MM.1S (cell line): ENCODE measurements at regions not wholly inside any gene's neighbourhood (a gene's known extent, or its start where the extent isn't known, plus 50 kb on each side); places are given as distances from the start of the nearest gene placed in this dataset.

Source experiments
- DNase-seq: peaks from one replicate; pipeline ENCODE4 v3.0.0-alpha.2; 2015
- H2AFZ ChIP-seq: fragments of 300-600 bp; sonication (generic); 2 replicates; pipeline ENCODE4 v1.6.0; 2016; ENCODE audit warnings: antibody characterized with exemption, low read length
- H3F3A ChIP-seq: fragments of 300-600 bp; sonication (generic); 2 replicates; pipeline ENCODE4 v1.6.1; 2016; ENCODE audit warnings: mild to moderate bottlenecking, antibody characterized with exemption, low read length, moderate library complexity, mixed read lengths; ENCODE audit not compliant: insufficient read depth
- H3K27ac ChIP-seq: fragments of 300-600 bp; sonication (generic); 2 replicates; pipeline ENCODE4 v1.5.1; 2016; ENCODE audit warnings: mild to moderate bottlenecking, low read length
- H3K27me3 ChIP-seq: fragments of 300-600 bp; sonication (generic); replicated peaks from 2 replicates; pipeline ENCODE4 v1.6.0; 2016; ENCODE audit warnings: low read length; ENCODE audit not compliant: insufficient read depth
- H3K36me3 ChIP-seq: fragments of 300-600 bp; sonication (generic); replicated peaks from 2 replicates; pipeline ENCODE4 v1.6.1; 2016; ENCODE audit warnings: mild to moderate bottlenecking, low read length, mixed read lengths; ENCODE audit not compliant: insufficient read depth
- H3K4me1 ChIP-seq: fragments of 300-600 bp; sonication (generic); 2 replicates; pipeline ENCODE4 v1.6.1; 2016; ENCODE audit warnings: low read length, mixed read lengths
- H3K4me2 ChIP-seq: fragments of 300-600 bp; sonication (generic); 2 replicates; pipeline ENCODE4 v1.6.0; 2016; ENCODE audit warnings: low read depth, low read length
- H3K4me3 ChIP-seq: fragments of 300-600 bp; sonication (generic); 2 replicates; pipeline ENCODE4 v1.5.1; 2016; ENCODE audit warnings: low read length, mixed read lengths
- H3K79me2 ChIP-seq: fragments of 300-600 bp; sonication (generic); 2 replicates; pipeline ENCODE4 v1.6.1; 2016; ENCODE audit warnings: mixed run types, low read length, mixed read lengths
- H3K9ac ChIP-seq: fragments of 300-600 bp; sonication (generic); 2 replicates; pipeline ENCODE4 v1.6.1; 2016; ENCODE audit warnings: low read length, mixed read lengths
- H3K9me2 ChIP-seq: fragments of 300-600 bp; sonication (generic); replicated peaks from 2 replicates; pipeline ENCODE4 v1.6.1; 2016; ENCODE audit warnings: mild to moderate bottlenecking, low read length, mixed read lengths; ENCODE audit not compliant: insufficient read depth
- H3K9me3 ChIP-seq: fragments of 300-600 bp; sonication (generic); replicated peaks from 2 replicates; pipeline ENCODE4 v1.6.1; 2016; ENCODE audit warnings: mild to moderate bottlenecking, low read length, mixed read lengths; ENCODE audit not compliant: insufficient read depth
- H4K20me1 ChIP-seq: fragments of 300-600 bp; sonication (generic); 2 replicates; pipeline ENCODE4 v1.6.1; 2016; ENCODE audit warnings: mild to moderate bottlenecking, low read length, moderate library complexity, mixed read lengths; ENCODE audit not compliant: insufficient read depth
- EZH2 ChIP-seq: fragments of 300-600 bp; sonication (generic); optimal IDR thresholded peaks from 2 replicates; pipeline ENCODE3; 2017; ENCODE audit warnings: low read depth, mild to moderate bottlenecking, antibody characterized with exemption, low read length, mixed read lengths
- EZH2phosphoT487 ChIP-seq: fragments of 300-600 bp; sonication (generic); IDR thresholded peaks from 2 replicates; pipeline ENCODE4 v1.6.1; 2018; ENCODE audit warnings: antibody characterized with exemption, low read length
- TF ChIP-seq, protein P1 (sequence below): fragments of 300-600 bp; sonication (generic); IDR thresholded peaks from 2 replicates; pipeline ENCODE4 v1.5.1; 2016; ENCODE audit warnings: antibody characterized with exemption, low read length, mixed read lengths

DNA sequence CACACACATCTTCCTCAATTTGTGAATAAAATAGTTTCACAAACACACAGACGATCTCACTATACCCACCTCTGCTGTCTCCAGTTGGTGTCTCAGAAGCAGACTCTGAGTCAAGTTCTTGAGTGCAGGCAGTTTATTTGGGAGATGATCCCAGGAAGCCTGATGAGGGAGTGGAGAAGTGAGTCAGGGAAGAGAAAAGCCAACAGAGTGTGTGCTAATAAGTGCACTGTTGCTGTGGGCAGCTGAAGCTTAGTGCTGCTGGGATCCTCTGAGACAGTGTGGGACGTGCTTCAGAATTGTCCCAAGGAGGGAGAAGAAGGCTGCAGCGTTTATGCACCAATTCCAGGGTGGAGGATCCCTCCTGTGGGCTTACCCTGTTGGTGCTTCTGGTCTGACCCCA lies 423.2 kb upstream of the C16orf82 start:
- H4K20me1 ChIP-seq = no peaks in the 10 kb centered on the region
- no peaks in the 10 kb centered on the region for H3F3A ChIP-seq
- H3K9me3 ChIP-seq = no peaks in the 10 kb centered on the region
- H3K4me1 ChIP-seq = no peaks in the 10 kb centered on the region
- no peak overlapping the region for H3K9ac ChIP-seq
- H3K4me2 ChIP-seq = no peak overlapping the region
- DNase-seq = no peak
- no peaks in the 10 kb centered on the region for H3K9me2 ChIP-seq
- TF ChIP-seq EZH2phosphoT487 (no peak), EZH2 (no peak)
- TF ChIP-seq, protein P1, sequence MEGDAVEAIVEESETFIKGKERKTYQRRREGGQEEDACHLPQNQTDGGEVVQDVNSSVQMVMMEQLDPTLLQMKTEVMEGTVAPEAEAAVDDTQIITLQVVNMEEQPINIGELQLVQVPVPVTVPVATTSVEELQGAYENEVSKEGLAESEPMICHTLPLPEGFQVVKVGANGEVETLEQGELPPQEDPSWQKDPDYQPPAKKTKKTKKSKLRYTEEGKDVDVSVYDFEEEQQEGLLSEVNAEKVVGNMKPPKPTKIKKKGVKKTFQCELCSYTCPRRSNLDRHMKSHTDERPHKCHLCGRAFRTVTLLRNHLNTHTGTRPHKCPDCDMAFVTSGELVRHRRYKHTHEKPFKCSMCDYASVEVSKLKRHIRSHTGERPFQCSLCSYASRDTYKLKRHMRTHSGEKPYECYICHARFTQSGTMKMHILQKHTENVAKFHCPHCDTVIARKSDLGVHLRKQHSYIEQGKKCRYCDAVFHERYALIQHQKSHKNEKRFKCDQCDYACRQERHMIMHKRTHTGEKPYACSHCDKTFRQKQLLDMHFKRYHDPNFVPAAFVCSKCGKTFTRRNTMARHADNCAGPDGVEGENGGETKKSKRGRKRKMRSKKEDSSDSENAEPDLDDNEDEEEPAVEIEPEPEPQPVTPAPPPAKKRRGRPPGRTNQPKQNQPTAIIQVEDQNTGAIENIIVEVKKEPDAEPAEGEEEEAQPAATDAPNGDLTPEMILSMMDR = no peak
- no peaks in the 10 kb centered on the region for H3K27me3 ChIP-seq
- no peaks in the 10 kb centered on the region for H3K36me3 ChIP-seq
- no peaks in the 10 kb centered on the region for H3K79me2 ChIP-seq
- H3K27ac ChIP-seq = no peak overlapping the region
- no peak overlapping the region for H3K4me3 ChIP-seq
- no peak overlapping the region for H2AFZ ChIP-seq

DNA sequence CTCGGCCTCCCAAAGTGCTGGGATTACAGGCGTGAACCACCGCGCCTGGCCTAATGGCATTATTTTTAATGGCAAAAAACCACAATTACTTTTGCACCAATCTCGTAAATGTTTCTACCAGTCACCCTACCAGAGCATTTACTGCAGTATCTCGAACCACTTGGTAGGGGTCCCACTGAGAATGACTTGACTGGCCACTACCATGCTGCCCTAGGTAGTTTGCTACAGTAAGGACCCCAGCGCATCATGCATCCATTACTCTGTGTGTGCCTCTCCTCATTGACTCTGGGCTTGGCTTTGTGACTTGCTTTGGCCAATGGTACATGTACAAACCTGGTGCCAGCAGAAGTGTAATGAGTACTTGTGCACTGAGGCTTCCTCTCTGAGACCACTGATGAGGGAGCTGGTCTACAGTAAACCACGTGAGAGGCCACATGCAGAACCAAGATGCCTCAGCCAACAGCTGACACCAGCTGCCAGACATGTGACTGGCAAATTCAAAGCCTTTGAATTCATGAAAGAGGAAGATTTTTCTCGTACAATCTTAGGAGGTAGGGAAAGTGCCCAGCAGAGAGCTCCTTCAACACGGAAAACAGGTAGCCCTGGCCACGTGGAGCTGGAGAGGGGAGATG lies 421.7 kb upstream of the C16orf82 start:
- Histone ChIP-seq H3K27ac (no peak overlapping the region), H3K4me3 (no peak overlapping the region), H3K36me3 (no peaks in the 10 kb centered on the region), H3K9me2 (no peaks in the 10 kb centered on the region), H3K4me1 (no peaks in the 10 kb centered on the region), H4K20me1 (no peaks in the 10 kb centered on the region), H3F3A (no peaks in the 10 kb centered on the region), H3K9ac (no peak overlapping the region), H3K27me3 (no peaks in the 10 kb centered on the region), H3K79me2 (no peaks in the 10 kb centered on the region), H2AFZ (no peak overlapping the region), H3K9me3 (no peaks in the 10 kb centered on the region), H3K4me2 (no peak overlapping the region)
- DNase-seq = no peak
- no peak for TF ChIP-seq EZH2
- TF ChIP-seq, protein P1 = no peak
- TF ChIP-seq EZH2phosphoT487 = no peak

DNA sequence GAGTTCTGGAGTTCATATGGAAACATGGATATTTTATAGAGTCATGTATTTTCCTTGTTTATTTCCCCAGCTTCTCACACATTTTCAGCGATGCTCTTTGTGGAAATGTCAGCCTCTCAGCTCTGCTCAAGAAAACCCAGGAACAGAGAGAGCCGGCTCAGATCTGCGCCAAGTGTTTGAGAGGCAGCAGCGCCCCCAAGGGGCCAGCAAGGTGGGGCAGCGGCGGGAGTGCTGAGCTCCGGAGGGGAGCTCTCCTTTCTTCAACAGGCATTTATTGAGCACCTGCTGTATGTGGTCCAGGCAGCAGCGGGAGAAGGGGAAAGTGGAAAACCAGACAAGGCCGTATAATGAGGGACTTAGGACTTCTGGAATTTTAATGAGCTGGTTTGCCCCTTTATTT lies 421.1 kb upstream of the C16orf82 start:
- TF ChIP-seq, protein P1 = peak; percentile 34
- no peak for TF ChIP-seq EZH2
- Histone ChIP-seq H2AFZ (no peak overlapping the region), H3K9me2 (no peaks in the 10 kb centered on the region), H3K36me3 (no peaks in the 10 kb centered on the region), H3K27me3 (no peaks in the 10 kb centered on the region), H3K4me3 (no peak overlapping the region), H4K20me1 (no peaks in the 10 kb centered on the region), H3K79me2 (no peaks in the 10 kb centered on the region), H3K4me2 (no peak overlapping the region), H3K27ac (no peak overlapping the region), H3K9me3 (no peaks in the 10 kb centered on the region), H3F3A (no peaks in the 10 kb centered on the region), H3K4me1 (no peaks in the 10 kb centered on the region), H3K9ac (no peak overlapping the region)
- no peak for DNase-seq
